Right lobe of liver (tissue), 4 donors: ENCODE measurements at regions not wholly inside any gene's neighbourhood (a gene's known extent, or its start where the extent isn't known, plus 50 kb on each side); places are given as distances from the start of the nearest gene placed in this dataset.

Experiments
- POLR2A ChIP-seq: fragments of 450-650 bp; IDR thresholded peaks from one replicate; pipeline ENCODE4 v1.6.1; 2017; ENCODE audit warnings: antibody characterized with exemption, mild to moderate bottlenecking
- TF ChIP-seq, protein P1 (sequence below), 4 donors: fragments of 200-600 bp in 3 of 4; fragments of 450-650 bp in 1 of 4; IDR thresholded peaks; one replicate each; pipeline versions ENCODE4 v1.5.1 to v1.8.0; 2016 to 2022; ENCODE audit warnings: antibody characterized with exemption in 4 of 4, mild to moderate bottlenecking in 2 of 4
- donor health status: DM: no; HTN: no; CAD: no.
- donor health status: DM: no; HTN: no; CAD: no.
- donor health status: DM: no; HTN: yes; CAD: no.

DNA sequence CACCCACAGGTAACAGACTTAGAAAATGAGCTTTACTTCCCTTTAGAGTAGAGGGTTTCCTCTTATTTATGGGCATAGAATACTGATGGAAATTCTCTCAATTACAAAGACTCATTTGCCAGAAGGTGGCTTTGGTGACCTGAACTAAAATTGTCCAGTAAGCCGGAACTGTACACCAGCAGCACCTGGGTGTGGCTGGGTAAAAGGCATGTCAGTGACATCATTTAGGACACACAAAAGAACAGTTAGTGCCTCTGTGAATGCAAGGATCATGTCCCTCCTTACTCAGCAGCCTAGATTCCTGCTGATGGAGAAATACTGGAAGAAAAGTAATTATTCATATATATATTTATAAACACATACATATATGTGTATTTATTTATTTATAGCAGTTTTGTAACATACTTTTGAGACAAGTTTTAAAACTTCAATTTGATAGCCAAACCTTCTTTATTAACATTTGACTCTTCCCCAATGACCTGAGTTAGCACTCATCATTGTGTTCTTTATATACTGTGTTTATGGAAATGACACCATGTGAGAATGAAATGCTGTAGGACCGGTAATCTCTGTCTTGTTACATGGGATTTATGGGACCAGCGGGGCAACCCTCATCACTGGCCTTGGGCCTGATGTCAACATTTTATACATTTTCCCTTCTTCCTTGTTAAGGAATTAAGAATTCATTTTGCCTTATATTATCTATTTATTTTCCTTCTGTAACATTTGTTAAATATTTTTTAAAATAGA is 274.4 kb downstream of the BRINP2 start:
- no peak for TF ChIP-seq POLR2A
- TF ChIP-seq, protein P1, sequence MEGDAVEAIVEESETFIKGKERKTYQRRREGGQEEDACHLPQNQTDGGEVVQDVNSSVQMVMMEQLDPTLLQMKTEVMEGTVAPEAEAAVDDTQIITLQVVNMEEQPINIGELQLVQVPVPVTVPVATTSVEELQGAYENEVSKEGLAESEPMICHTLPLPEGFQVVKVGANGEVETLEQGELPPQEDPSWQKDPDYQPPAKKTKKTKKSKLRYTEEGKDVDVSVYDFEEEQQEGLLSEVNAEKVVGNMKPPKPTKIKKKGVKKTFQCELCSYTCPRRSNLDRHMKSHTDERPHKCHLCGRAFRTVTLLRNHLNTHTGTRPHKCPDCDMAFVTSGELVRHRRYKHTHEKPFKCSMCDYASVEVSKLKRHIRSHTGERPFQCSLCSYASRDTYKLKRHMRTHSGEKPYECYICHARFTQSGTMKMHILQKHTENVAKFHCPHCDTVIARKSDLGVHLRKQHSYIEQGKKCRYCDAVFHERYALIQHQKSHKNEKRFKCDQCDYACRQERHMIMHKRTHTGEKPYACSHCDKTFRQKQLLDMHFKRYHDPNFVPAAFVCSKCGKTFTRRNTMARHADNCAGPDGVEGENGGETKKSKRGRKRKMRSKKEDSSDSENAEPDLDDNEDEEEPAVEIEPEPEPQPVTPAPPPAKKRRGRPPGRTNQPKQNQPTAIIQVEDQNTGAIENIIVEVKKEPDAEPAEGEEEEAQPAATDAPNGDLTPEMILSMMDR (IDR thresholded peaks at IDR 0.05) = no peak
